Neuronal stem cell (in vitro differentiated cells): ENCODE measurements at regions not wholly inside any gene's neighbourhood (a gene's known extent, or its start where the extent isn't known, plus 50 kb on each side); places are given as distances from the start of the nearest gene placed in this dataset.

Experiments
- DNase-seq: peaks from one replicate; pipeline ENCODE4 v3.0.0-alpha.2; 2013; ENCODE audit warnings: low spot score
- H2AFZ ChIP-seq: one replicate; pipeline ENCODE4 v1.6.1; 2013; ENCODE audit warnings: mild to moderate bottlenecking, low read length, inconsistent platforms
- H2AK5ac ChIP-seq: 2 replicates; pipeline ENCODE4 v1.6.1; 2013; ENCODE audit warnings: low read depth, mild to moderate bottlenecking, inconsistent platforms, low read length, moderate library complexity, mixed read lengths
- H2BK120ac ChIP-seq: 2 replicates; pipeline ENCODE4 v1.6.1; 2013; ENCODE audit warnings: low read depth, mild to moderate bottlenecking, inconsistent platforms, low read length, moderate library complexity, mixed read lengths
- H2BK12ac ChIP-seq: one replicate; pipeline ENCODE4 v1.6.1; 2013; ENCODE audit warnings: low read length, inconsistent platforms
- H2BK15ac ChIP-seq: 2 replicates; pipeline ENCODE4 v1.6.1; 2013; ENCODE audit warnings: mild to moderate bottlenecking, low read length, inconsistent platforms, mixed read lengths
- H2BK5ac ChIP-seq: one replicate; pipeline ENCODE4 v1.6.1; 2013; ENCODE audit warnings: inconsistent platforms, mild to moderate bottlenecking, low read length, moderate library complexity
- H3K14ac ChIP-seq: one replicate; pipeline ENCODE4 v1.6.1; 2013; ENCODE audit warnings: low read length, inconsistent platforms
- H3K18ac ChIP-seq: 2 replicates; pipeline ENCODE4 v1.6.1; 2013; ENCODE audit warnings: low read length, inconsistent platforms
- H3K23ac ChIP-seq: 2 replicates; pipeline ENCODE4 v1.6.1; 2013; ENCODE audit warnings: low read depth, mild to moderate bottlenecking, mixed read lengths, low read length, inconsistent platforms; ENCODE audit not compliant: poor library complexity
- H3K27ac ChIP-seq: replicated peaks from 3 replicates; pipeline ENCODE4 v1.5.1; 2013; ENCODE audit warnings: low read length, inconsistent platforms
- H3K27me3 ChIP-seq, 3 experiments: 2 replicates each; pipeline ENCODE4 v1.6.1; 2013; ENCODE audit warnings: low read length in 3 of 3, mild to moderate bottlenecking in 2 of 3, inconsistent platforms in 1 of 3, low read depth in 1 of 3, mixed read lengths in 1 of 3, moderate library complexity in 1 of 3; ENCODE audit not compliant: control insufficient read depth in 3 of 3, insufficient read depth in 3 of 3
- H3K36me3 ChIP-seq, 2 donors: replicated peaks in 1 of 2; 2 replicates each; pipeline ENCODE4 v1.6.1; 2013; ENCODE audit warnings: low read length in 2 of 2; ENCODE audit not compliant: control insufficient read depth in 2 of 2, insufficient read depth in 2 of 2
- H3K4ac ChIP-seq: 2 replicates; pipeline ENCODE4 v1.6.1; 2013; ENCODE audit warnings: inconsistent platforms, mild to moderate bottlenecking, low read length, moderate library complexity
- H3K4me1 ChIP-seq, 2 donors: 1 replicate in 1 of 2; 2 replicates in 1 of 2; pipeline ENCODE4 v1.6.1; 2013; ENCODE audit warnings: low read length in 2 of 2, low read depth in 1 of 2; ENCODE audit not compliant: control insufficient read depth in 2 of 2, insufficient read depth in 1 of 2
- H3K4me2 ChIP-seq: one replicate; pipeline ENCODE4 v1.6.1; 2013; ENCODE audit warnings: mild to moderate bottlenecking, low read length, inconsistent platforms; ENCODE audit not compliant: insufficient read depth, poor library complexity, severe bottlenecking
- H3K4me3 ChIP-seq, 2 donors: 2 replicates each; pipeline ENCODE4 v1.5.1; 2013; ENCODE audit warnings: low read length in 2 of 2, mild to moderate bottlenecking in 2 of 2, inconsistent platforms in 1 of 2, moderate library complexity in 1 of 2
- H3K79me1 ChIP-seq: one replicate; pipeline ENCODE4 v1.6.1; 2013; ENCODE audit warnings: low read depth, mild to moderate bottlenecking, inconsistent platforms, low read length, moderate library complexity
- H3K9ac ChIP-seq: one replicate; pipeline ENCODE4 v1.6.1; 2013; ENCODE audit warnings: mild to moderate bottlenecking, low read depth, low read length, inconsistent platforms; ENCODE audit not compliant: poor library complexity
- H3K9me3 ChIP-seq, 2 donors: replicated peaks in 1 of 2; 2 replicates each; pipeline versions ENCODE3 to v1.6.1; 2013; ENCODE audit warnings: low read length in 2 of 2, mild to moderate bottlenecking in 2 of 2, inconsistent platforms in 1 of 2, low read depth in 1 of 2, mixed read lengths in 1 of 2, moderate library complexity in 1 of 2; ENCODE audit not compliant: control insufficient read depth in 2 of 2, insufficient read depth in 1 of 2
- H4K8ac ChIP-seq: one replicate; pipeline ENCODE4 v1.6.1; 2013; ENCODE audit warnings: low read depth, mild to moderate bottlenecking, inconsistent platforms, low read length, moderate library complexity
- H4K91ac ChIP-seq: one replicate; pipeline ENCODE4 v1.6.1; 2013; ENCODE audit warnings: low read length, low read depth, mild to moderate bottlenecking, inconsistent platforms; ENCODE audit not compliant: poor library complexity
- WGBS, 2 donors: extraction: QIAGEN DNeasy Blood & Tissue Kit; methylation state at CpG; one replicate each; pipeline ENCODE4 v1.1.7; 2013; ENCODE audit warnings: missing lambda C conversion rate in 2 of 2, mixed read lengths in 1 of 2; ENCODE audit not compliant: insufficient read length in 2 of 2, insufficient replicate concordance in 1 of 2; ENCODE audit errors: extremely low coverage in 2 of 2; 5-methylcytosine and 5-hydroxymethylcytosine counted together

DNA sequence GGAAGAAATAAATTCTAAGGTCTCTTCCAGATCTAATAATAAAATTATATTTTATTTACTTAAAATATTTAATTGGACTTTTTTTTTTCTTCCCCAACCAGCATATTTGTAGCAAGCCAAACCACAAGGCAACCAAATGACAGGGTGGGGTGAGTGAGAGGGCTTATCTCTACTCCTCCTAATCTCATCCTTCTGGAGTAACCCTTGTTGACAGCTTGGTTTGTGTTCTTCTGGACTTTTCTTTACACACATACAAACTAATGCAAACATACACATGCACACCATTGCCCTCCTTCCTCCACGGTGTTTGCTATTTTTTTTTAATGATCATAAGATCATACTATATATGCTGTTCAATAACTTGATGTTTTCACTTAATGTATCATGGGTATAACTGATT, 383.1 kb downstream of the DLEU7 start:
- Histone ChIP-seq H2AK5ac (no peak overlapping the region), H3K4ac (no peak overlapping the region), H4K91ac (no peak overlapping the region), H3K4me3 (no peak overlapping the region), H3K27ac (no peak overlapping the region), H2AFZ (no peak overlapping the region), H3K4me1 (no peaks in the 10 kb centered on the region), H3K27me3 (no peaks in the 10 kb centered on the region), H2BK12ac (no peak overlapping the region), H4K8ac (no peak overlapping the region), H3K79me1 (no peaks in the 10 kb centered on the region), H3K9me3 (no peaks in the 10 kb centered on the region), H2BK15ac (no peak overlapping the region), H3K4me2 (no peak overlapping the region), H3K18ac (no peak overlapping the region), H3K9ac (no peak overlapping the region), H3K23ac (no peak overlapping the region), H3K36me3 (no peaks in the 10 kb centered on the region), H2BK120ac (no peak overlapping the region), H3K14ac (no peak overlapping the region), H2BK5ac (no peak overlapping the region)
- no peak for DNase-seq
- WGBS, 2 donors: no CpG with 5 or more reads among the region's 1 CpG

DNA sequence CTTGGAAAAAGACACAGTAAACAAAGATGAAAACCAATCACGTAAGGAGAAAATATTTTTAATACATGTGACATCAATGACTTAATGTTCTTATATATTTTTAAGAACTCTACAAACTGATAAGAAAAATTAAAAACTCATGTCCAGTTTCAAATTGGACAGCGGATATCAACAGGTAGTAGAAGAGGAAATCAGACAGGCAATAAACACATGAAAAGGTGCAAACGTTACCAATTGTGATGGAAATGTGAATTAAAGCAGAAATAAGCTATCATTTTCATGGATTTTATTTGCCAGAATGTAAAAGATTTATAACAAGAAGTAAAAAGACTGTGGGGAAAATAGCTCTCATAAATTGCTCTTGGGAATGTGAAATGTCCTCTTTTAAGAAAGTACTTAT, 382.3 kb downstream of the DLEU7 start:
- H3K27me3 ChIP-seq: no peaks in the 10 kb centered on the region
- no peak for DNase-seq
- no CpG with 5 or more reads among the region's 3 CpGs for WGBS, 2 donors
- H4K91ac ChIP-seq: no peak overlapping the region
- H2BK12ac ChIP-seq: no peak overlapping the region
- H3K23ac ChIP-seq: no peak overlapping the region
- no peak overlapping the region for H3K18ac ChIP-seq
- H3K9me3 ChIP-seq: no peaks in the 10 kb centered on the region
- H3K4ac ChIP-seq: no peak overlapping the region
- no peak overlapping the region for H2BK15ac ChIP-seq
- no peak overlapping the region for H3K4me3 ChIP-seq
- H2AFZ ChIP-seq: no peak overlapping the region
- H3K14ac ChIP-seq: no peak overlapping the region
- no peak overlapping the region for H2AK5ac ChIP-seq
- H3K27ac ChIP-seq: no peak overlapping the region
- H3K79me1 ChIP-seq: no peaks in the 10 kb centered on the region
- no peak overlapping the region for H2BK120ac ChIP-seq
- H3K9ac ChIP-seq: no peak overlapping the region
- no peak overlapping the region for H2BK5ac ChIP-seq
- no peaks in the 10 kb centered on the region for H3K4me1 ChIP-seq
- H3K4me2 ChIP-seq: no peak overlapping the region
- no peaks in the 10 kb centered on the region for H3K36me3 ChIP-seq
- H4K8ac ChIP-seq: no peak overlapping the region

DNA sequence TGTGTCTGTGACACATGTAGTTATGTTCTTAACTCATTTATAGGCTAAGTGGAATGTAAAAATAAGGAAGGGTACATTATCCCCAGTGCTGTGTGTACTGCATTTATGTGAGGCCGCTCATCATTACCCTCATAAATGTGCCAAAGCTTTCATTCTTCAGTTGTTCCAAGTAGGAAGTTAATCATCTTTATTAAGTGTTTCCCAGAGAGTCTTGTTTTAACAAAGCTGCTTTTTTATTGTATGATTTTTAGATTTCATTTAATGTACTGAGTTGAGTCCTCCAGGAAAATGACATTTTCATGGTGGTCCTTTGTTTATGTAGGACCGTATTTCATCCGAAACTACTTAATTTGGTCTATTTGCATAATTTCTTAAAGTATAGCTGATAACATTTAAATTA, 379.8 kb downstream of the DLEU7 start:
- Histone ChIP-seq H3K27ac (no peak overlapping the region), H3K23ac (no peak overlapping the region), H3K4me2 (no peak overlapping the region), H2BK12ac (no peak overlapping the region), H2BK5ac (no peak overlapping the region), H2AFZ (no peak overlapping the region), H2BK120ac (no peak overlapping the region), H3K4ac (no peak overlapping the region), H3K27me3 (no peaks in the 10 kb centered on the region), H2BK15ac (no peak overlapping the region), H2AK5ac (no peak overlapping the region), H3K4me3 (no peak overlapping the region), H3K9ac (no peak overlapping the region), H3K4me1 (no peaks in the 10 kb centered on the region), H3K9me3 (no peaks in the 10 kb centered on the region), H4K8ac (no peak overlapping the region), H3K18ac (no peak overlapping the region), H3K36me3 (no peaks in the 10 kb centered on the region), H4K91ac (no peak overlapping the region), H3K79me1 (no peaks in the 10 kb centered on the region), H3K14ac (no peak overlapping the region)
- no CpG with 5 or more reads among the region's 3 CpGs for WGBS, 2 donors
- no peak for DNase-seq

DNA sequence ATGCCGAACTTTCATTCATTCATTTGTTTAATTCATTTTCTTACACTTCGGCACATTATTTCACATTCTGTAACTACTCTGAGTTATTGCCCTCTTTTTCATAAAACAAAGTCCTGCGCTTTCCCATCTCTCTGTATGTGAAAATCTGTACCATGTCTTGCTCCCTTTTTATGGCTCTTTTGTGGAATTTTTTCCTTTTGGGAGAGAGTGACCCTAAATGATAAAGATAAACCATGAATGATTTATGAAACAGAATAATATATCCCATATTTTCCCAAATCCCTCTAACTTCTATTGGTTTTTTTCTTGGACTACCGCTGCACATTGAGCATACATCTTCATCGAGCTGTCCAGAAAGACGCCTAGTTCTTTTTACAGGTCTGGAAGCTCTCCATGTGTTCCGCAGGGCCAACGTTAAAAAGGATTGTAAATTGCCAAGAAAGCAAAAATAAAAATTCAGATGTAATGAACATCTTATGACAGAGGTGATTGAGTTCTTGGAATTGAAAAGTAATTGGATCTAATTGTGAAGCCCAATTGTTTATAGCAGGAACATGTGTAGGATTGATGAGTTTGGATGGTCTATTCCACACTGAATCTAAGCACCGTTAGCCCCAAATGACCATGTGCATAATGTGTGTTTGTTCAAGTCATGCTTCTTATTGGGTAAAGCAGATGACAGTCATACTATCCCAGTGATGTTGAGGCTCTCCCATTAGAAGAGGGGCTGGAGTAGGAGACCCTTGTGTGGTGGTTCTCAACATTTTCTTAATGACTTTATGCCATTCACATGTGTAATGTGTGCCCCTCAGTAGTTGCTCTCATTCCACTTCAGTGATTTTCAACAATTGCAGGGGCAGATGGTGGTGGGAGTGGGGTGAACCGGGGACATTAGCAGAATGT, 378.9 kb downstream of the DLEU7 start:
- H2BK5ac ChIP-seq: no peak overlapping the region
- no peaks in the 10 kb centered on the region for H3K4me1 ChIP-seq
- H3K27me3 ChIP-seq: no peaks in the 10 kb centered on the region
- no peak overlapping the region for H2BK12ac ChIP-seq
- H3K23ac ChIP-seq: no peak overlapping the region
- H2BK15ac ChIP-seq: no peak overlapping the region
- H2BK120ac ChIP-seq: no peak overlapping the region
- H3K79me1 ChIP-seq: no peaks in the 10 kb centered on the region
- WGBS, 2 donors: no CpG with 5 or more reads among the region's 10 CpGs
- no peak overlapping the region for H4K91ac ChIP-seq
- no peak for DNase-seq
- peak overlapping the region; percentile 6 for H3K14ac ChIP-seq
- H3K27ac ChIP-seq: no peak overlapping the region
- H3K9ac ChIP-seq: no peak overlapping the region
- H3K4me2 ChIP-seq: no peak overlapping the region
- H3K4me3 ChIP-seq: no peak overlapping the region
- H3K36me3 ChIP-seq: no peaks in the 10 kb centered on the region
- no peak overlapping the region for H2AFZ ChIP-seq
- H3K9me3 ChIP-seq: no peaks in the 10 kb centered on the region
- H3K18ac ChIP-seq: no peak overlapping the region
- no peak overlapping the region for H4K8ac ChIP-seq
- no peak overlapping the region for H3K4ac ChIP-seq
- no peak overlapping the region for H2AK5ac ChIP-seq
